Omental fat pad (tissue), 3 donors: ENCODE measurements at regions not wholly inside any gene's neighbourhood (a gene's known extent, or its start where the extent isn't known, plus 50 kb on each side); places are given as distances from the start of the nearest gene placed in this dataset.

Experiments used
- ATAC-seq: fragments of 150-250 bp; one replicate; pipeline ENCODE4 v1.9.1; 2016; ENCODE audit warnings: mild to moderate bottlenecking, moderate library complexity; ENCODE audit not compliant: low FRiP score
- DNase-seq: peaks from one replicate; pipeline ENCODE4 v3.0.0-alpha.2; 2019; ENCODE audit warnings: low spot score
- CTCF ChIP-seq, 3 donors: fragments of 450-650 bp; IDR thresholded peaks; one replicate each; pipeline ENCODE4 v1.5.1; 2016 to 2017; ENCODE audit warnings: antibody characterized with exemption in 3 of 3, mild to moderate bottlenecking in 3 of 3, moderate library complexity in 2 of 3

GRCh38 chr7:46507560-46507959, 586.5 kb upstream of the IGFBP3 start:
- no peak for ATAC-seq
- no peak for DNase-seq
- no peak for TF ChIP-seq CTCF (IDR thresholded peaks at IDR 0.05)

GRCh38 chr7:46494441-46494840, 573.4 kb upstream of the IGFBP3 start:
- DNase-seq (no peak), ATAC-seq (no peak)
- no peak for TF ChIP-seq CTCF (IDR thresholded peaks at IDR 0.05)

- ATAC-seq (no peak), DNase-seq (no peak)
- no peak for TF ChIP-seq CTCF (IDR thresholded peaks at IDR 0.05)
Observed at GRCh38 chr7:46494028-46494427, 573.0 kb upstream of the IGFBP3 start.

- DNase-seq (no peak), ATAC-seq (no peak)
- no peak for TF ChIP-seq CTCF (IDR thresholded peaks at IDR 0.05)
Observed at GRCh38 chr7:46493196-46493595, 572.1 kb upstream of the IGFBP3 start.

- DNase-seq, result no peak
- ATAC-seq, result no peak
- TF ChIP-seq CTCF (IDR thresholded peaks at IDR 0.05), result no peak
Observed at GRCh38 chr7:46492466-46492865, 571.4 kb upstream of the IGFBP3 start.

GRCh38 chr7:46490406-46490805, 569.3 kb upstream of the IGFBP3 start:
- ATAC-seq (no peak), DNase-seq (no peak)
- no peak for TF ChIP-seq CTCF (IDR thresholded peaks at IDR 0.05)

- DNase-seq (no peak), ATAC-seq (no peak)
- no peak for TF ChIP-seq CTCF (IDR thresholded peaks at IDR 0.05)
Observed at GRCh38 chr7:46489106-46489505, 568.0 kb upstream of the IGFBP3 start.
